ENCODE measurements at regions not wholly inside any gene's neighbourhood (a gene's known extent, or its start where the extent isn't known, plus 50 kb on each side); places are given as distances from the start of the nearest gene placed in this dataset.
A peak's percentile ranks its signal among the peaks of the same experiment; 100 is the strongest.

DNA sequence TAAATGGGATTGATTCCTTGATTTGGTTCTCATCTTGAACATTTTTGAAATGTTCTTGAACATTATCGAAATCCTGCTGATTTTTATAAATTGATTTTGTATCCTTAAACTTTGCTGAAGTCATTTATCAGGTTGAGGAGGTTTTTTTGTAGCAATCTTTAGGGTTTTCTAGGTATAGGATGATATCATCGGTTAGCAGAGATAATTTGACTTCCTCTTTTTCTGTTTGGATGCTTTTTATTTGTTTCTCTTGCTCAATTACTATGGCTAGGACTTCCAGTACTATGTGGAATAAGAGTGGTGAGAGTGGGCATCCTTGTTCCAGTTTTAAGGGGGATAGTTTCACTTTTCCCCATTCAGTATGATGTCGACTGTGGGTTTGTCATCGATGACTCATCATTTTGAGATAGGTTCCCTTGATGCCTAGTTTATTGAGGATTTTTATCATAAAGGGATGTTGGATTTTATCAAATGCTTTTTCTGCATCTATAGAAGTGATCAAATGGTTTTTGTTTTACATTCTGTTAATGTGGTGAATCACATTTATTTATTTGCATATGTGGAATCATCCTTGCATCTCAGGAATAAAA, 201.5 kb upstream of the ZSWIM2 start:
- Histone ChIP-seq H3K4me2 (ENCODE audit: insufficient read depth, low read length) (no peak overlapping the region), H3K27ac (ENCODE audit: extremely low read depth, low read depth, low read length) (no peak overlapping the region), H3K4me3 (no peak overlapping the region), H3K27me3 (ENCODE audit: control insufficient read depth in 2 of 2, insufficient read depth in 2 of 2, low read length in 2 of 2) (no peaks in the 10 kb centered on the region), H3K9me3 (replicated peaks; ENCODE audit: control insufficient read depth, insufficient read depth, low read depth, low read length) (0 out of 2 replicates have a peak, but pooled peaks cover 1% of the 10 kb centered on the region), H3K79me2 (ENCODE audit: control insufficient read depth, insufficient read depth, low read length) (no peaks in the 10 kb centered on the region), H3K9ac (ENCODE audit: insufficient read depth in 1 of 2, low read depth in 2 of 2, low read length in 2 of 2) (no peak overlapping the region), H2AFZ (ENCODE audit: low read depth, low read length) (no peak overlapping the region), H3K4me1 (replicated peaks in 1 of 2; ENCODE audit: control insufficient read depth in 2 of 2, insufficient read depth in 2 of 2, low read length in 2 of 2) (no peaks in the 10 kb centered on the region), H3K9me1 (ENCODE audit: control insufficient read depth, insufficient read depth, low read length) (no peaks in the 10 kb centered on the region), H4K20me1 (replicated peaks; ENCODE audit: control insufficient read depth, insufficient read depth, low read length) (no peaks in the 10 kb centered on the region), H3K36me3 (ENCODE audit: control insufficient read depth, insufficient read depth, low read length) (no peaks in the 10 kb centered on the region)
- in situ Hi-C loops (cut with MboI) (no loop called here), intact Hi-C loops (cut with micrococcal nuclease) (no loop called here)
- DNase-seq (ENCODE audit: extremely low read depth in 1 of 4, low spot score in 3 of 4) (no peak), ATAC-seq (no peak), FAIRE-seq (no peak)
- POLR2A ChIA-PET = no interaction called here
- WGBS (ENCODE audit: insufficient coverage, low coverage, missing lambda C conversion rate) = 13% methylated on average over 4 of the region's 4 CpGs
- BruUV-seq (replicated peaks) = no TSS peak
- CTCF ChIA-PET (ENCODE audit: low intra/inter-chr PET ratio) = no interaction called here
- TF ChIP-seq, protein P1, sequence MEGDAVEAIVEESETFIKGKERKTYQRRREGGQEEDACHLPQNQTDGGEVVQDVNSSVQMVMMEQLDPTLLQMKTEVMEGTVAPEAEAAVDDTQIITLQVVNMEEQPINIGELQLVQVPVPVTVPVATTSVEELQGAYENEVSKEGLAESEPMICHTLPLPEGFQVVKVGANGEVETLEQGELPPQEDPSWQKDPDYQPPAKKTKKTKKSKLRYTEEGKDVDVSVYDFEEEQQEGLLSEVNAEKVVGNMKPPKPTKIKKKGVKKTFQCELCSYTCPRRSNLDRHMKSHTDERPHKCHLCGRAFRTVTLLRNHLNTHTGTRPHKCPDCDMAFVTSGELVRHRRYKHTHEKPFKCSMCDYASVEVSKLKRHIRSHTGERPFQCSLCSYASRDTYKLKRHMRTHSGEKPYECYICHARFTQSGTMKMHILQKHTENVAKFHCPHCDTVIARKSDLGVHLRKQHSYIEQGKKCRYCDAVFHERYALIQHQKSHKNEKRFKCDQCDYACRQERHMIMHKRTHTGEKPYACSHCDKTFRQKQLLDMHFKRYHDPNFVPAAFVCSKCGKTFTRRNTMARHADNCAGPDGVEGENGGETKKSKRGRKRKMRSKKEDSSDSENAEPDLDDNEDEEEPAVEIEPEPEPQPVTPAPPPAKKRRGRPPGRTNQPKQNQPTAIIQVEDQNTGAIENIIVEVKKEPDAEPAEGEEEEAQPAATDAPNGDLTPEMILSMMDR (IDR thresholded peaks at IDR 0.05 in 2 of 3, conservative IDR thresholded peaks at IDR 0.05 in 1 of 3; ENCODE audit: insufficient read depth in 2 of 3, low read depth in 1 of 3, low read length in 3 of 3) = no peak
- TF ChIP-seq JUND (IDR thresholded peaks at IDR 0.05; ENCODE audit: borderline replicate concordance, low read depth, low read length) = no peak
- TF ChIP-seq JUND (tag; IDR thresholded peaks at IDR 0.05; ENCODE audit: borderline replicate concordance, low read depth, low read length) = peak; percentile 17
- TF ChIP-seq SMARCA4 (IDR thresholded peaks at IDR 0.05) = 0 out of 2 replicates have a peak, but pooled peaks have one; percentile 19
- peak; percentile 84 for TF ChIP-seq SPI1 (IDR thresholded peaks at IDR 0.05; ENCODE audit: borderline replicate concordance, low read depth, low read length)
- TF ChIP-seq, protein P2, sequence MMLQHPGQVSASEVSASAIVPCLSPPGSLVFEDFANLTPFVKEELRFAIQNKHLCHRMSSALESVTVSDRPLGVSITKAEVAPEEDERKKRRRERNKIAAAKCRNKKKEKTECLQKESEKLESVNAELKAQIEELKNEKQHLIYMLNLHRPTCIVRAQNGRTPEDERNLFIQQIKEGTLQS (IDR thresholded peaks at IDR 0.05) = peak; percentile 82
- TF ChIP-seq, protein P2 (CRISPR knock-in tag; conservative IDR thresholded peaks at IDR 0.05) = no peak
- TF ChIP-seq NFE2L1 (tag; IDR thresholded peaks at IDR 0.05; ENCODE audit: borderline replicate concordance, low read depth) = peak; percentile 28; the same call in 1 of the 2 replicates
- no peak for TF ChIP-seq SOX6 (IDR thresholded peaks at IDR 0.05)
- TF ChIP-seq, protein P3, sequence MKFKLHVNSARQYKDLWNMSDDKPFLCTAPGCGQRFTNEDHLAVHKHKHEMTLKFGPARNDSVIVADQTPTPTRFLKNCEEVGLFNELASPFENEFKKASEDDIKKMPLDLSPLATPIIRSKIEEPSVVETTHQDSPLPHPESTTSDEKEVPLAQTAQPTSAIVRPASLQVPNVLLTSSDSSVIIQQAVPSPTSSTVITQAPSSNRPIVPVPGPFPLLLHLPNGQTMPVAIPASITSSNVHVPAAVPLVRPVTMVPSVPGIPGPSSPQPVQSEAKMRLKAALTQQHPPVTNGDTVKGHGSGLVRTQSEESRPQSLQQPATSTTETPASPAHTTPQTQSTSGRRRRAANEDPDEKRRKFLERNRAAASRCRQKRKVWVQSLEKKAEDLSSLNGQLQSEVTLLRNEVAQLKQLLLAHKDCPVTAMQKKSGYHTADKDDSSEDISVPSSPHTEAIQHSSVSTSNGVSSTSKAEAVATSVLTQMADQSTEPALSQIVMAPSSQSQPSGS (CRISPR knock-in tag; IDR thresholded peaks at IDR 0.05) = no peak
- no peak for TF ChIP-seq ARNT (IDR thresholded peaks at IDR 0.05)
- TF ChIP-seq ZNF445 (CRISPR knock-in tag; IDR thresholded peaks at IDR 0.05; ENCODE audit: low read depth) = no peak
- no peak for TF ChIP-seq FIP1L1 (IDR thresholded peaks at IDR 0.05; ENCODE audit: low read depth, low read length, poor library complexity, severe bottlenecking)
- TF ChIP-seq ARID1B (IDR thresholded peaks at IDR 0.05) = peak; percentile 48; the same call in 1 of the 2 replicates
- TF ChIP-seq, protein P4, sequence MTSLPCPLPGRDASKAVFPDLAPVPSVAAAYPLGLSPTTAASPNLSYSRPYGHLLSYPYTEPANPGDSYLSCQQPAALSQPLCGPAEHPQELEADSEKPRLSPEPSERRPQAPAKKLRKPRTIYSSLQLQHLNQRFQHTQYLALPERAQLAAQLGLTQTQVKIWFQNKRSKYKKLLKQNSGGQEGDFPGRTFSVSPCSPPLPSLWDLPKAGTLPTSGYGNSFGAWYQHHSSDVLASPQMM (CRISPR knock-in tag; IDR thresholded peaks at IDR 0.05) = no peak
- peak; percentile 53; the same call in 1 of the 2 replicates for TF ChIP-seq ZNF766 (CRISPR knock-in tag; conservative IDR thresholded peaks at IDR 0.05)
- TF ChIP-seq HCFC1 (IDR thresholded peaks at IDR 0.05; ENCODE audit: low read depth, low read length) = no peak
- peak; percentile 37 for TF ChIP-seq MAFF (IDR thresholded peaks at IDR 0.05; ENCODE audit: low read length)

Data from K562 (cell line).